ENCODE measurements at regions not wholly inside any gene's neighbourhood (a gene's known extent, or its start where the extent isn't known, plus 50 kb on each side); places are given as distances from the start of the nearest gene placed in this dataset.

DNA sequence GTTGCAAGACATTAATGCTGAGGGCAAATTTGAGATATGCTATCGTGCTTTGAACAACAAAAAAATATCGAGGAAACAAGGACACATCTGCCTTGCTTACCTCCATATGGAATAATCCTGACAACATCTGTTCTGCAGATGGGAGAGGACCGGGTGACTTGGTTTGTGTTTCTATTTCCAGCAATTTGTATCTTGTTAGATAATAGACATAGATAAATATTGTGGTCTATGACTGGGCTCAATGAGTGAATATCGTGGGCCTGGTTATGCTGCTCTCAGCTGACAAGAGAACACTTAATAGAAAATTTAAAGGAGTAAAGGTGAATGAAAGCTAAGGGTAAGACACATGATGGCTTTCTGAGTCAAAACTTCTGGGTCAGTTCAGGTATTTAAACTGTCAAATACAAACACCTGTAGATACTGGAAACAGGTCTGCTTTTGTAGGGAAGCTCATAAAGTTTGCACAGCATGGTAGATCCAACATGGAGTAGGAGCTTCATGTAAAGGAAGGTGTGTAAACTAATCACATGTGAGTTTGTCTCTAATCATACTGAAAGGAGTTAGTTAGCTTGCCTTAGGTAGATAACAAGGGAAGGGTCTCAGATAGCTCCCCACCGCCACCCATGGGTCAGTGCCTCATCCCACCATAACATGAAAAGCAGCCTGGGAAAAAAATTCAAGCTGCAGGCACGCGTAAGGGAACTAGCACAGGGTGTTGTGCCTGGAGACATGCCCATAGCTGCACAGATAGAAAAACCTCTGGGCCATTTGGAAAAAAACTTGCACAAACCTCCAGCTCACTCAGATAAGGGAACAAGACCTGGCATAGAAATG, 904.1 kb upstream of the EPHA5 start:
- H3K9me3 Mint-ChIP-seq (ENCODE audit: unreplicated experiment), result no peaks in the 10 kb centered on the region
- H3K4me1 Mint-ChIP-seq (ENCODE audit: low read depth, unreplicated experiment), result peaks cover 15% of the 10 kb centered on the region
- peak overlapping the region; percentile 79 for H3K9ac ChIP-seq (ENCODE audit: low read length)
- H3K79me2 ChIP-seq (ENCODE audit: insufficient read depth, low read length), result no peaks in the 10 kb centered on the region
- peaks cover 30% of the 10 kb centered on the region for H3K4me1 ChIP-seq (ENCODE audit: insufficient read depth, low read length)
- no peaks in the 10 kb centered on the region for H3K36me3 ChIP-seq (ENCODE audit: insufficient read depth, low read length)
- peak overlapping the region; percentile 95 for H3K27ac ChIP-seq (ENCODE audit: low read depth, low read length)
- no peak for TF ChIP-seq EZH2 (IDR thresholded peaks at IDR 0.05; ENCODE audit: insufficient read depth, low read length)
- TF ChIP-seq, protein P1, sequence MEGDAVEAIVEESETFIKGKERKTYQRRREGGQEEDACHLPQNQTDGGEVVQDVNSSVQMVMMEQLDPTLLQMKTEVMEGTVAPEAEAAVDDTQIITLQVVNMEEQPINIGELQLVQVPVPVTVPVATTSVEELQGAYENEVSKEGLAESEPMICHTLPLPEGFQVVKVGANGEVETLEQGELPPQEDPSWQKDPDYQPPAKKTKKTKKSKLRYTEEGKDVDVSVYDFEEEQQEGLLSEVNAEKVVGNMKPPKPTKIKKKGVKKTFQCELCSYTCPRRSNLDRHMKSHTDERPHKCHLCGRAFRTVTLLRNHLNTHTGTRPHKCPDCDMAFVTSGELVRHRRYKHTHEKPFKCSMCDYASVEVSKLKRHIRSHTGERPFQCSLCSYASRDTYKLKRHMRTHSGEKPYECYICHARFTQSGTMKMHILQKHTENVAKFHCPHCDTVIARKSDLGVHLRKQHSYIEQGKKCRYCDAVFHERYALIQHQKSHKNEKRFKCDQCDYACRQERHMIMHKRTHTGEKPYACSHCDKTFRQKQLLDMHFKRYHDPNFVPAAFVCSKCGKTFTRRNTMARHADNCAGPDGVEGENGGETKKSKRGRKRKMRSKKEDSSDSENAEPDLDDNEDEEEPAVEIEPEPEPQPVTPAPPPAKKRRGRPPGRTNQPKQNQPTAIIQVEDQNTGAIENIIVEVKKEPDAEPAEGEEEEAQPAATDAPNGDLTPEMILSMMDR (IDR thresholded peaks at IDR 0.05; ENCODE audit: insufficient read depth, low read depth, low read length), result no peak
- H3K9me3 ChIP-seq (ENCODE audit: insufficient read depth, low read depth, low read length), result no peaks in the 10 kb centered on the region
- peak overlapping the region; percentile 79 for H3K4me2 ChIP-seq (ENCODE audit: low read length)
- H3K4me3 ChIP-seq (ENCODE audit: insufficient read depth, low read depth, low read length), result peak overlapping the region; percentile 24
- H3K36me3 Mint-ChIP-seq (ENCODE audit: low read depth, unreplicated experiment), result no peaks in the 10 kb centered on the region
- no peaks in the 10 kb centered on the region for H3K27me3 ChIP-seq (ENCODE audit: insufficient read depth, low read length)
- H2AFZ ChIP-seq (ENCODE audit: low read depth, low read length), result no peak overlapping the region
- FAIRE-seq, result no peak
- H3K27ac Mint-ChIP-seq (ENCODE audit: unreplicated experiment), result peak overlapping the region; percentile 38
- no peaks in the 10 kb centered on the region for H4K20me1 ChIP-seq (ENCODE audit: insufficient read depth, low read length)
- no peak overlapping the region for H3K4me3 Mint-ChIP-seq (ENCODE audit: unreplicated experiment)
- peak; percentile 95 for DNase-seq (ENCODE audit: low read depth)
- H3K27me3 Mint-ChIP-seq (ENCODE audit: low read depth, unreplicated experiment), result no peaks in the 10 kb centered on the region

DNA sequence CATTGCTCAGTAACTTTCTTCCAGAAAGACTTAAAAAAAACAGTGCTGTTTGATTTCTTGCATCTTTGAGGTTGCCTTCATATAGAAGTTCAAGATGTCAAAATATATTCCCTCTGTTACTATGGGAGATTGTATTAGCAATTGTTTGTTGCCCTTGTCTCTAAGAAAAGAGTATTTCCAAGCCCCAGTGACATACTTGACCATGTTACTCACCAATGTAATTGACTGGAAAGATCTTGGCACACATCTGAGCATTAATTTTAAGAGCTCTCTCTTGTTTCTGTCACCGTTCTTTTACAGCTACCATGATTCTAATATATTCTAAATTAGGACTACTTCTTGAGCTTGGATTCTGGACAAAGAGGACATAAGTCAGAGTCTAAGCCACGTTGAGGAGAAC, 902.7 kb upstream of the EPHA5 start:
- no peaks in the 10 kb centered on the region for H3K36me3 Mint-ChIP-seq (ENCODE audit: low read depth, unreplicated experiment)
- peak overlapping the region; percentile 24 for H3K4me2 ChIP-seq (ENCODE audit: low read length)
- H3K36me3 ChIP-seq (ENCODE audit: insufficient read depth, low read length), result no peaks in the 10 kb centered on the region
- H3K27me3 ChIP-seq (ENCODE audit: insufficient read depth, low read length), result no peaks in the 10 kb centered on the region
- H3K79me2 ChIP-seq (ENCODE audit: insufficient read depth, low read length), result no peaks in the 10 kb centered on the region
- peak overlapping the region; percentile 79 for H3K9ac ChIP-seq (ENCODE audit: low read length)
- peak overlapping the region; percentile 95 for H3K27ac ChIP-seq (ENCODE audit: low read depth, low read length)
- FAIRE-seq (no peak), DNase-seq (ENCODE audit: low read depth) (peak; percentile 97)
- no peaks in the 10 kb centered on the region for H3K27me3 Mint-ChIP-seq (ENCODE audit: low read depth, unreplicated experiment)
- peaks cover 30% of the 10 kb centered on the region for H3K4me1 ChIP-seq (ENCODE audit: insufficient read depth, low read length)
- peak overlapping the region; percentile 55 for H3K27ac Mint-ChIP-seq (ENCODE audit: unreplicated experiment)
- H2AFZ ChIP-seq (ENCODE audit: low read depth, low read length), result no peak overlapping the region
- H3K4me3 ChIP-seq (ENCODE audit: insufficient read depth, low read depth, low read length), result no peak overlapping the region
- no peaks in the 10 kb centered on the region for H3K9me3 ChIP-seq (ENCODE audit: insufficient read depth, low read depth, low read length)
- no peaks in the 10 kb centered on the region for H4K20me1 ChIP-seq (ENCODE audit: insufficient read depth, low read length)
- no peak overlapping the region for H3K4me3 Mint-ChIP-seq (ENCODE audit: unreplicated experiment)
- peaks cover 15% of the 10 kb centered on the region for H3K4me1 Mint-ChIP-seq (ENCODE audit: low read depth, unreplicated experiment)
- H3K9me3 Mint-ChIP-seq (ENCODE audit: unreplicated experiment), result no peaks in the 10 kb centered on the region
- TF ChIP-seq EZH2 (IDR thresholded peaks at IDR 0.05; ENCODE audit: insufficient read depth, low read length), result no peak
- TF ChIP-seq, protein P1 (IDR thresholded peaks at IDR 0.05; ENCODE audit: insufficient read depth, low read depth, low read length), result no peak

DNA sequence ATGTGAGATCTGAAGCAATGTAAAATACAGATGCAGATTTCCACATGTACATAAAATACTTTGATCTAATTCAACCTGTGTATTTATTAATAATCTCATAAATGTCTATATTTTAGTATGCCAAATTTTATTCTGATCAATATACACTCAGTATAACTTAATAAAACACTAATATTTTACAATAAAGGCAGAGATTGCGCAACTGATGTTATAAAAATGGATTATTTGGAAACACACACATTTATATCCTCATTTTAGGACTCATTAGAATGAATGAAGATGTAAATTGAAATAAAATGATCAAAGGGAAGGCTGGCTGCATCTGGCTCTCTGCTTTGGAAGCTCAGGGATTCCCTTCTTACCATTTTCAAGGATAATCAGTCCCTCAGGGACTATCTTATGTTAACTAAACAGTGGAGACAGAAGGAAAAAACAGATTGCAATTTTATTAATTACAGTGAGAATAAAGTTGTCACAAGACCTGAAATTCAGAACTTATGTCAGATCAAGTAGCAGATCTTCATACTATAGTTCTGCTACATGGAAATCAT, 900.9 kb upstream of the EPHA5 start:
- no peak for DNase-seq (ENCODE audit: low read depth)
- Histone ChIP-seq H3K4me2 (ENCODE audit: low read length) (no peak overlapping the region), H3K9ac (ENCODE audit: low read length) (no peak overlapping the region), H3K36me3 (ENCODE audit: insufficient read depth, low read length) (no peaks in the 10 kb centered on the region), H3K27ac (ENCODE audit: low read depth, low read length) (no peak overlapping the region), H4K20me1 (ENCODE audit: insufficient read depth, low read length) (no peaks in the 10 kb centered on the region), H3K4me1 (ENCODE audit: insufficient read depth, low read length) (peaks cover 42% of the 10 kb centered on the region), H3K27me3 (ENCODE audit: insufficient read depth, low read length) (no peaks in the 10 kb centered on the region), H3K4me3 (ENCODE audit: insufficient read depth, low read depth, low read length) (no peak overlapping the region), H3K79me2 (ENCODE audit: insufficient read depth, low read length) (no peaks in the 10 kb centered on the region), H3K9me3 (ENCODE audit: insufficient read depth, low read depth, low read length) (no peaks in the 10 kb centered on the region), H2AFZ (ENCODE audit: low read depth, low read length) (no peak overlapping the region)
- TF ChIP-seq, protein P1 (IDR thresholded peaks at IDR 0.05; ENCODE audit: insufficient read depth, low read depth, low read length), result no peak
- no peak for TF ChIP-seq EZH2 (IDR thresholded peaks at IDR 0.05; ENCODE audit: insufficient read depth, low read length)
- Mint-ChIP-seq H3K9me3 (ENCODE audit: unreplicated experiment) (no peaks in the 10 kb centered on the region), H3K4me1 (ENCODE audit: low read depth, unreplicated experiment) (peaks cover 17% of the 10 kb centered on the region), H3K36me3 (ENCODE audit: low read depth, unreplicated experiment) (no peaks in the 10 kb centered on the region), H3K27ac (ENCODE audit: unreplicated experiment) (no peak overlapping the region), H3K27me3 (ENCODE audit: low read depth, unreplicated experiment) (no peaks in the 10 kb centered on the region), H3K4me3 (ENCODE audit: unreplicated experiment) (no peak overlapping the region)
- FAIRE-seq, result no peak

Data from astrocyte (in vitro differentiated cells and primary cell).